ENCODE measurements at regions not wholly inside any gene's neighbourhood (a gene's known extent, or its start where the extent isn't known, plus 50 kb on each side); places are given as distances from the start of the nearest gene placed in this dataset.

DNA sequence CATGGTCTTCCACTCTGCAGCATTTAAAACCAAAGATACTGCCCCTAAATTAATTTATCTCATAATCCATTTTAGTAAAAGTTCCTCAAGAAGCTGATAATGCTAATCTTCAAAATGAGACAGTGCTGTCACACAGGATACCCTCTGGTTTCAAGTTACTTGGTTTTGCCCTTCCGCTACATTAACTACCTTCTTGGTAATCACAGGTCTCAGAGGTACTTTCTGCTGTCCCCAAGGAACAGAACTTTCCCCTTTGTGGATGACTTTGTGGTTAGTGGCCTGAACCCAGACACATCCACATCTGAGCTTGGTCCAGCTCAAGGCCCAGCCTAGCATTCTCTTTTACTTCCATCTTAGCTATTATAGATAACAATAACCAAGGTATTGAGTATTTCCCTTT, 88.8 kb upstream of the TMEM26 start:
- TF ChIP-seq, protein P1, sequence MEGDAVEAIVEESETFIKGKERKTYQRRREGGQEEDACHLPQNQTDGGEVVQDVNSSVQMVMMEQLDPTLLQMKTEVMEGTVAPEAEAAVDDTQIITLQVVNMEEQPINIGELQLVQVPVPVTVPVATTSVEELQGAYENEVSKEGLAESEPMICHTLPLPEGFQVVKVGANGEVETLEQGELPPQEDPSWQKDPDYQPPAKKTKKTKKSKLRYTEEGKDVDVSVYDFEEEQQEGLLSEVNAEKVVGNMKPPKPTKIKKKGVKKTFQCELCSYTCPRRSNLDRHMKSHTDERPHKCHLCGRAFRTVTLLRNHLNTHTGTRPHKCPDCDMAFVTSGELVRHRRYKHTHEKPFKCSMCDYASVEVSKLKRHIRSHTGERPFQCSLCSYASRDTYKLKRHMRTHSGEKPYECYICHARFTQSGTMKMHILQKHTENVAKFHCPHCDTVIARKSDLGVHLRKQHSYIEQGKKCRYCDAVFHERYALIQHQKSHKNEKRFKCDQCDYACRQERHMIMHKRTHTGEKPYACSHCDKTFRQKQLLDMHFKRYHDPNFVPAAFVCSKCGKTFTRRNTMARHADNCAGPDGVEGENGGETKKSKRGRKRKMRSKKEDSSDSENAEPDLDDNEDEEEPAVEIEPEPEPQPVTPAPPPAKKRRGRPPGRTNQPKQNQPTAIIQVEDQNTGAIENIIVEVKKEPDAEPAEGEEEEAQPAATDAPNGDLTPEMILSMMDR (conservative IDR thresholded peaks at IDR 0.05 in 1 of 2, IDR thresholded peaks at IDR 0.05 in 1 of 2; ENCODE audit: low read depth in 1 of 2, low read length in 2 of 2), result no peak
- no peak for TF ChIP-seq EZH2 (IDR thresholded peaks at IDR 0.05; ENCODE audit: low read length, missing control alignments)
